ENCODE measurements at regions not wholly inside any gene's neighbourhood (a gene's known extent, or its start where the extent isn't known, plus 50 kb on each side); places are given as distances from the start of the nearest gene placed in this dataset.

DNA sequence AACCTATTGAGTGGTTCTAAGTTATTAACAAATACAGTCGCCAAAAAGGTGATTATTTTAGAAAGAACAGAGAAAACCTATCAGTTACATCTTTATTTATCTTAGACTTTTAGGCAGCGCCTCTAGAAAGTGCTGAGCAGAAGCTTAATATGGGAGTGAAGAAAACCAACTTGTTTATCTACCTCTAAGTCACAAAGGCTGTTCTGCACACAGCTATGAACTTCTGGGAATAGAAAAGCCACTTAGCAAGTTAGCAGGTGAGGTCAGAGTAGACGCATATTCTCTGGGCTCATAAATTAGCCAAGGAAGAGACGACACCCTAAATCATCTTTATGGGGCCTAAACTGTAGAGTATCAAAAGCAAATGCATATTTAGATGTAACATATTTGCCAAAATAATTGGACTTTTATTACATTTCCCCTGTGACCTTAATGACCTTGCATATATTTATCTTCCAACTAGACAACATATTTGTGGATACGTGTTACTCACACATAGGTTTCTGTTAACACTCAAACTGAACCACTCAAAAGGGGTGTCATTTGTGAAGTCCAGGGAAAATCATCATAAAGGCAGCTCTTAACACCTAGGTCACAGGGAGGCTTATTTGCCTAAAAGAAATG lies 267.1 kb downstream of the ADGB start:
- peaks cover under 1% of the 10 kb centered on the region for H3K9me3 Mint-ChIP-seq (ENCODE audit: unreplicated experiment)
- no peaks in the 10 kb centered on the region for H3K36me3 Mint-ChIP-seq (ENCODE audit: unreplicated experiment)
- peaks cover 13% of the 10 kb centered on the region for H3K4me1 Mint-ChIP-seq (ENCODE audit: low read depth, unreplicated experiment)
- H3K27me3 Mint-ChIP-seq (ENCODE audit: unreplicated experiment) = peaks cover 2% of the 10 kb centered on the region
- DNase-seq = no peak
- no peak overlapping the region for H3K4me3 Mint-ChIP-seq (ENCODE audit: unreplicated experiment)
- TF ChIP-seq, protein P1, sequence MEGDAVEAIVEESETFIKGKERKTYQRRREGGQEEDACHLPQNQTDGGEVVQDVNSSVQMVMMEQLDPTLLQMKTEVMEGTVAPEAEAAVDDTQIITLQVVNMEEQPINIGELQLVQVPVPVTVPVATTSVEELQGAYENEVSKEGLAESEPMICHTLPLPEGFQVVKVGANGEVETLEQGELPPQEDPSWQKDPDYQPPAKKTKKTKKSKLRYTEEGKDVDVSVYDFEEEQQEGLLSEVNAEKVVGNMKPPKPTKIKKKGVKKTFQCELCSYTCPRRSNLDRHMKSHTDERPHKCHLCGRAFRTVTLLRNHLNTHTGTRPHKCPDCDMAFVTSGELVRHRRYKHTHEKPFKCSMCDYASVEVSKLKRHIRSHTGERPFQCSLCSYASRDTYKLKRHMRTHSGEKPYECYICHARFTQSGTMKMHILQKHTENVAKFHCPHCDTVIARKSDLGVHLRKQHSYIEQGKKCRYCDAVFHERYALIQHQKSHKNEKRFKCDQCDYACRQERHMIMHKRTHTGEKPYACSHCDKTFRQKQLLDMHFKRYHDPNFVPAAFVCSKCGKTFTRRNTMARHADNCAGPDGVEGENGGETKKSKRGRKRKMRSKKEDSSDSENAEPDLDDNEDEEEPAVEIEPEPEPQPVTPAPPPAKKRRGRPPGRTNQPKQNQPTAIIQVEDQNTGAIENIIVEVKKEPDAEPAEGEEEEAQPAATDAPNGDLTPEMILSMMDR (IDR thresholded peaks at IDR 0.05; ENCODE audit: partially characterized antibody, unreplicated experiment) = no peak
- no peak overlapping the region for H3K27ac Mint-ChIP-seq (ENCODE audit: unreplicated experiment)

DNA sequence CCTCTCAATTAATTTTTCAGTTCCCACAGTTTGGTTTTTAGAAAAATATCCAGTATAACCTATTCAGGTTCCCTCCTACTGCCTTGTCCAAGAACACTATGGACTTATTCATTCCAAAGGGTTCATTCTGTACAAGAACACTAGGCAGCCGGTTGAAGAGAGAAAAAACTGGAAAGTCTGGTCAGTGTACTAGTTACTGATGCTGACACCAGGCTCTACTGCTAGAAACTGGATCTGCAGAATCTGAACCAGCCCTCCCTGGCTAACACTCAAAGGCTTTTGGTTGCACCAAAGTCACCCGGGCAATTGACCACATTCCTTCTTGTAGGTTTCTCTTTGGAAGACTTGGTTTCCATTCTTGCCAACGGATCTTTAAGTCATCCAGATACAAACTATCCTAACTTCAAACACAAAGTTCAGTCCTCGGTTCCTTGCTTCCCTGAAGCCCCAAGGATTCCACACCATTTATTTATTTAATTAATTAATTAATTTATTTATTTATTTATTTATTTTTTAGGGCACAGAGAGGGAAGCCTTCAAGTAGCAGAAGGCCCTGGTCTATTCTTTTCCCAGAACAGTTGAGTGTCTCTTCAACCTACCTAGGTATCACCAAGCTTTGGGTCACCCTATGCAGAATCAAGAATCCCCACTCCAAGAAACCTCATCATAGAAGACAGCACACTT lies 268.1 kb downstream of the ADGB start:
- no peak overlapping the region for H3K27ac Mint-ChIP-seq (ENCODE audit: unreplicated experiment)
- peaks cover 13% of the 10 kb centered on the region for H3K4me1 Mint-ChIP-seq (ENCODE audit: low read depth, unreplicated experiment)
- TF ChIP-seq, protein P1 (IDR thresholded peaks at IDR 0.05; ENCODE audit: partially characterized antibody, unreplicated experiment) = no peak
- peaks cover 3% of the 10 kb centered on the region for H3K9me3 Mint-ChIP-seq (ENCODE audit: unreplicated experiment)
- H3K36me3 Mint-ChIP-seq (ENCODE audit: unreplicated experiment) = no peaks in the 10 kb centered on the region
- no peak overlapping the region for H3K4me3 Mint-ChIP-seq (ENCODE audit: unreplicated experiment)
- H3K27me3 Mint-ChIP-seq (ENCODE audit: unreplicated experiment) = peaks cover 3% of the 10 kb centered on the region
- no peak for DNase-seq

DNA sequence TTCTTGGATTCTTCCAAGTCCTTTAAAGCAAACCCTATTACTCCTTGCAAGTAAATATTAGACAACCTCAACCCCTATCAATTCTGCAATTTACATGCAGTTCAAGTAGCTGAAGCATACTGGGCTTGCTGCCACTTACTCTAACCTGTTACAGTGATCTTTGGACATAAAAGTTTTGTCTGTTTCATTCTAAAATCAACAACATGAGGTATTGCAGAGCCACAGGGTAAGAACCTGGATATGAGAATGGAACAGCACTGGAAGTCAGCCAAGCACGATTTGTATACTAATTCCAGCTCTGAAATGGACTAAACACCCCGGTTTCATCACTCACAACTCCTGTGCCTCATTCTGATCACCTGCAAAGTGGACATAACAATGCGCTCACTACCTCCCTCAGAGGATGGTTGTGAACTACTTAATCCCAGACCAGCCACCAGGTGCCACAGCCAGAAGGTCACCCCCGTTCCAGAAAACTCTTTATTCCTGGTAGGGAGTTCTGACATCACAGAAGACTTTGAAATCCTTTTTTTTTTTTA lies 270.0 kb downstream of the ADGB start:
- peaks cover 3% of the 10 kb centered on the region for H3K27me3 Mint-ChIP-seq (ENCODE audit: unreplicated experiment)
- no peak overlapping the region for H3K4me3 Mint-ChIP-seq (ENCODE audit: unreplicated experiment)
- peaks cover 19% of the 10 kb centered on the region for H3K4me1 Mint-ChIP-seq (ENCODE audit: low read depth, unreplicated experiment)
- no peak for DNase-seq
- H3K9me3 Mint-ChIP-seq (ENCODE audit: unreplicated experiment) = peaks cover 4% of the 10 kb centered on the region
- TF ChIP-seq, protein P1 (IDR thresholded peaks at IDR 0.05; ENCODE audit: partially characterized antibody, unreplicated experiment) = no peak
- H3K27ac Mint-ChIP-seq (ENCODE audit: unreplicated experiment) = no peak overlapping the region
- H3K36me3 Mint-ChIP-seq (ENCODE audit: unreplicated experiment) = no peaks in the 10 kb centered on the region

DNA sequence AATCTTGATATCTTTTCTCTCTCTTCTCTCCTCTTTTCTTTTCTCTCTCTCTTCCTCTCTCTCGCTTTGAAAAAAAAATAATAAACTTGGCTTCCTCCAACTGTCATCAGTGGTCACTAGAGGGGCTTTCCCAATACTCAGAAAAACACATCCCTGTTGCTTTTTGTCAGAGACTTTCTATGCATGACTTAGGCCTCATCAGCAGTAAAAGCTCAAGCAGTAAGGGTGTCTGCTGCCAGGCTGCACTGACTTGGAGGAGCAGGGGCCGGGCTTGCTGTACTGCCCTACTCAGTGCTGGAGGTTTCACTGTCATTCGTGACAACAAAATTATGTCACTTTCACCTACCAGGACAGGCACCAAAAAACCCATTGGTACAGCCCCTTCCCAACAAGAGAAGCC lies 272.0 kb downstream of the ADGB start:
- Mint-ChIP-seq H3K27me3 (ENCODE audit: unreplicated experiment) (peaks cover 3% of the 10 kb centered on the region), H3K4me1 (ENCODE audit: low read depth, unreplicated experiment) (peaks cover 19% of the 10 kb centered on the region), H3K27ac (ENCODE audit: unreplicated experiment) (no peak overlapping the region), H3K36me3 (ENCODE audit: unreplicated experiment) (no peaks in the 10 kb centered on the region), H3K4me3 (ENCODE audit: unreplicated experiment) (no peak overlapping the region), H3K9me3 (ENCODE audit: unreplicated experiment) (peaks cover 4% of the 10 kb centered on the region)
- no peak for DNase-seq
- TF ChIP-seq, protein P1 (IDR thresholded peaks at IDR 0.05; ENCODE audit: partially characterized antibody, unreplicated experiment) = no peak
